H9 (cell line): ENCODE measurements at regions not wholly inside any gene's neighbourhood (a gene's known extent, or its start where the extent isn't known, plus 50 kb on each side); places are given as distances from the start of the nearest gene placed in this dataset.

ENCODE experiments used
- DNase-seq: peaks from one replicate; pipeline ENCODE4 v3.0.0-alpha.2; 2017
- H2AFZ ChIP-seq: one replicate; pipeline ENCODE4 v1.6.1; 2013; ENCODE audit warnings: mild to moderate bottlenecking, low read length, control low read depth, moderate library complexity
- H2AK5ac ChIP-seq: 2 replicates; pipeline ENCODE4 v1.6.1; 2013; ENCODE audit warnings: low read length, control low read depth, mixed read lengths; ENCODE audit not compliant: insufficient read length
- H2BK120ac ChIP-seq: one replicate; pipeline ENCODE4 v1.6.1; 2013; ENCODE audit warnings: low read depth, mild to moderate bottlenecking, low read length, control low read depth, inconsistent platforms; ENCODE audit not compliant: poor library complexity, severe bottlenecking
- H2BK12ac ChIP-seq: 2 replicates; pipeline ENCODE4 v1.6.1; 2013; ENCODE audit warnings: low read length, control low read depth, mixed read lengths, low read depth; ENCODE audit not compliant: insufficient read length
- H2BK15ac ChIP-seq: 2 replicates; pipeline ENCODE4 v1.6.1; 2013; ENCODE audit warnings: low read depth, low read length, control low read depth
- H2BK20ac ChIP-seq: one replicate; pipeline ENCODE4 v1.6.1; 2013; ENCODE audit warnings: low read depth, mild to moderate bottlenecking, low read length, control low read depth, inconsistent platforms; ENCODE audit not compliant: poor library complexity, severe bottlenecking
- H2BK5ac ChIP-seq: 2 replicates; pipeline ENCODE4 v1.6.1; 2013; ENCODE audit warnings: low read length, control low read depth, mixed read lengths; ENCODE audit not compliant: insufficient read length
- H3K14ac ChIP-seq: 2 replicates; pipeline ENCODE4 v1.6.1; 2013; ENCODE audit warnings: low read length, control low read depth; ENCODE audit not compliant: insufficient read depth
- H3K18ac ChIP-seq: 2 replicates; pipeline ENCODE4 v1.6.1; 2013; ENCODE audit warnings: low read depth, mild to moderate bottlenecking, mixed read lengths, low read length, control low read depth; ENCODE audit not compliant: insufficient read length
- H3K23ac ChIP-seq: 2 replicates; pipeline ENCODE4 v1.6.1; 2013; ENCODE audit warnings: low read length, control low read depth, mixed read lengths, low read depth; ENCODE audit not compliant: insufficient read length
- H3K23me2 ChIP-seq: 2 replicates; pipeline ENCODE4 v1.6.1; 2013; ENCODE audit warnings: low read depth, mild to moderate bottlenecking, mixed read lengths, low read length, control low read depth; ENCODE audit not compliant: insufficient read length, poor library complexity, severe bottlenecking
- H3K27ac ChIP-seq: 2 replicates; pipeline ENCODE4 v1.5.1; 2013; ENCODE audit warnings: low read length, control low read depth, mixed read lengths, low read depth; ENCODE audit not compliant: insufficient read length
- H3K27me3 ChIP-seq: 2 replicates; pipeline ENCODE4 v1.6.1; 2013; ENCODE audit warnings: low read length, control low read depth, inconsistent platforms; ENCODE audit not compliant: insufficient read depth
- H3K4ac ChIP-seq: 2 replicates; pipeline ENCODE4 v1.6.1; 2013; ENCODE audit warnings: low read depth, mild to moderate bottlenecking, control low read depth, inconsistent platforms, low read length, moderate library complexity
- H3K4me1 ChIP-seq: 2 replicates; pipeline ENCODE4 v1.6.1; 2013; ENCODE audit warnings: low read length, control low read depth, inconsistent platforms; ENCODE audit not compliant: insufficient read depth
- H3K4me2 ChIP-seq: 2 replicates; pipeline ENCODE4 v1.6.1; 2013; ENCODE audit warnings: low read length, control low read depth, mixed read lengths; ENCODE audit not compliant: insufficient read length, insufficient read depth
- H3K56ac ChIP-seq: 2 replicates; pipeline ENCODE4 v1.6.1; 2013; ENCODE audit warnings: low read depth, mild to moderate bottlenecking, mixed read lengths, low read length, control low read depth; ENCODE audit not compliant: insufficient read length
- H3K79me1 ChIP-seq: 2 replicates; pipeline ENCODE4 v1.6.1; 2013; ENCODE audit warnings: low read depth, mild to moderate bottlenecking, moderate library complexity, low read length, control low read depth, inconsistent platforms; ENCODE audit not compliant: insufficient read depth, poor library complexity, severe bottlenecking
- H3K79me2 ChIP-seq: 2 replicates; pipeline ENCODE4 v1.6.1; 2013; ENCODE audit warnings: low read length, control low read depth, inconsistent platforms; ENCODE audit not compliant: insufficient read depth
- H3K9ac ChIP-seq: 2 replicates; pipeline ENCODE4 v1.6.1; 2013; ENCODE audit warnings: low read length, control low read depth, mixed read lengths; ENCODE audit not compliant: insufficient read length; ENCODE audit errors: extremely low read depth
- H3K9me3 ChIP-seq: one replicate; pipeline ENCODE4 v1.6.1; 2013; ENCODE audit warnings: low read depth, low read length, inconsistent platforms; ENCODE audit not compliant: control insufficient read depth
- H3T11ph ChIP-seq: one replicate; pipeline ENCODE4 v1.6.1; 2013; ENCODE audit warnings: mild to moderate bottlenecking, low read length, control low read depth, inconsistent platforms
- H4K20me1 ChIP-seq: one replicate; pipeline ENCODE4 v1.6.1; 2013; ENCODE audit not compliant: control insufficient read depth, insufficient read length, insufficient read depth
- H4K5ac ChIP-seq: 2 replicates; pipeline ENCODE4 v1.6.1; 2013; ENCODE audit warnings: low read depth, mild to moderate bottlenecking, mixed read lengths, low read length, control low read depth; ENCODE audit not compliant: insufficient read length
- H4K8ac ChIP-seq: replicated peaks from 2 replicates; pipeline ENCODE4 v1.6.1; 2013; ENCODE audit warnings: low read length, control low read depth, mixed read lengths, low read depth; ENCODE audit not compliant: insufficient read length
- H4K91ac ChIP-seq: 2 replicates; pipeline ENCODE4 v1.6.1; 2013; ENCODE audit warnings: low read depth, mild to moderate bottlenecking, moderate library complexity, mixed read lengths, low read length, control low read depth; ENCODE audit not compliant: insufficient read length
- H3K27ac Mint-ChIP-seq, 3 experiments: 2 replicates in 2 of 3; 3 replicates in 1 of 3; pipeline ENCODE4 v1.8.0; 2020 to 2021; ENCODE audit warnings: mixed read lengths in 3 of 3, mild to moderate bottlenecking in 1 of 3, moderate library complexity in 1 of 3
- H3K27me3 Mint-ChIP-seq: 2 replicates; pipeline ENCODE4 v1.8.0; 2021; ENCODE audit warnings: low read depth, mild to moderate bottlenecking, moderate library complexity, mixed read lengths
- H3K36me3 Mint-ChIP-seq, 3 experiments: 2 replicates in 2 of 3; 3 replicates in 1 of 3; pipeline ENCODE4 v1.8.0; 2020 to 2021; ENCODE audit warnings: low read depth in 3 of 3, mixed read lengths in 3 of 3; ENCODE audit not compliant: insufficient read depth in 1 of 3
- H3K4me1 Mint-ChIP-seq, 2 experiments: 2 replicates each; pipeline ENCODE4 v1.8.0; 2020; ENCODE audit warnings: mixed read lengths in 2 of 2
- H3K4me3 Mint-ChIP-seq, 2 experiments: 2 replicates in 1 of 2; 3 replicates in 1 of 2; pipeline ENCODE4 v1.8.0; 2020 to 2021; ENCODE audit warnings: mild to moderate bottlenecking in 2 of 2, mixed read lengths in 2 of 2, moderate library complexity in 1 of 2
- H3K9me3 Mint-ChIP-seq, 2 experiments: 2 replicates in 1 of 2; 3 replicates in 1 of 2; pipeline ENCODE4 v1.8.0; 2020; ENCODE audit warnings: mild to moderate bottlenecking in 2 of 2, mixed read lengths in 2 of 2, moderate library complexity in 1 of 2
- TF ChIP-seq, protein P1 (sequence below): fragments of 200-600 bp; sonication (generic); conservative IDR thresholded peaks from 3 replicates; pipeline ENCODE4 v1.8.0; 2021; ENCODE audit warnings: antibody characterized with exemption, mild to moderate bottlenecking

DNA sequence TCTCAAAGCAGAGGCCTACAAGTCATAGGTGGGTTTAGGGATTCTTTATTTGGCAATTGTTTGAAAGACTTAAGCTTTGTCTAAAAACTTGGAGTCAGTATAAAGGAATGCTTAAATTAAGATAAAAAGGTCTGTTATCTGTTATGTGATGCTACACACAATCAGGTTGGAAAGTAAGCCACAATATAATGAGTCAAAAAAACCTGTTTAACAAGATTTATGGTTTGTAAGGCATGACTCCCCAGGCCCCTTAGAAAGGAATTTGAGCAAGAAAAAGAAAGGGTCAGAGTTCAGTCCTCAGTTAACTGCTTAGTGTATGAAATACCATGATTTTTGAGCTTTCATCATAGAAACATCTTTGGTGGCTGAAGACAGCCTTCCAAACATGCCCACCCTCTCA is 66.8 kb upstream of the HMGN3 start:
- TF ChIP-seq, protein P1, sequence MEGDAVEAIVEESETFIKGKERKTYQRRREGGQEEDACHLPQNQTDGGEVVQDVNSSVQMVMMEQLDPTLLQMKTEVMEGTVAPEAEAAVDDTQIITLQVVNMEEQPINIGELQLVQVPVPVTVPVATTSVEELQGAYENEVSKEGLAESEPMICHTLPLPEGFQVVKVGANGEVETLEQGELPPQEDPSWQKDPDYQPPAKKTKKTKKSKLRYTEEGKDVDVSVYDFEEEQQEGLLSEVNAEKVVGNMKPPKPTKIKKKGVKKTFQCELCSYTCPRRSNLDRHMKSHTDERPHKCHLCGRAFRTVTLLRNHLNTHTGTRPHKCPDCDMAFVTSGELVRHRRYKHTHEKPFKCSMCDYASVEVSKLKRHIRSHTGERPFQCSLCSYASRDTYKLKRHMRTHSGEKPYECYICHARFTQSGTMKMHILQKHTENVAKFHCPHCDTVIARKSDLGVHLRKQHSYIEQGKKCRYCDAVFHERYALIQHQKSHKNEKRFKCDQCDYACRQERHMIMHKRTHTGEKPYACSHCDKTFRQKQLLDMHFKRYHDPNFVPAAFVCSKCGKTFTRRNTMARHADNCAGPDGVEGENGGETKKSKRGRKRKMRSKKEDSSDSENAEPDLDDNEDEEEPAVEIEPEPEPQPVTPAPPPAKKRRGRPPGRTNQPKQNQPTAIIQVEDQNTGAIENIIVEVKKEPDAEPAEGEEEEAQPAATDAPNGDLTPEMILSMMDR: no peak
- Mint-ChIP-seq H3K27ac (no peak overlapping the region), H3K4me1 (peaks cover 4 to 18% of the 10 kb centered on the region in 2 experiments; a peak in 3 of 4 replicates), H3K4me3 (no peak overlapping the region), H3K9me3 (peaks cover 0 to 2% of the 10 kb centered on the region in 2 experiments; a peak in 1 of 5 replicates), H3K27me3 (no peaks in the 10 kb centered on the region), H3K36me3 (no peaks in the 10 kb centered on the region; a peak in 1 of 7 replicates)
- Histone ChIP-seq H2BK20ac (no peak overlapping the region), H3K18ac (no peak overlapping the region), H3K27me3 (no peaks in the 10 kb centered on the region), H3K4ac (no peak overlapping the region), H3K27ac (no peak overlapping the region), H3K9ac (no peak overlapping the region), H3K4me2 (no peak overlapping the region), H3T11ph (no peak overlapping the region), H2BK5ac (no peak overlapping the region), H4K8ac (no peak overlapping the region), H4K91ac (no peak overlapping the region), H2AFZ (peak overlapping the region; percentile 36), H2AK5ac (no peak overlapping the region), H4K20me1 (no peaks in the 10 kb centered on the region), H3K4me1 (no peaks in the 10 kb centered on the region; the same call in 1 of the 2 replicates), H3K23me2 (no peaks in the 10 kb centered on the region), H2BK120ac (no peak overlapping the region), H2BK15ac (no peak overlapping the region), H3K79me2 (no peaks in the 10 kb centered on the region), H3K23ac (no peak overlapping the region), H4K5ac (no peak overlapping the region), H2BK12ac (no peak overlapping the region), H3K56ac (no peak overlapping the region), H3K79me1 (no peaks in the 10 kb centered on the region), H3K14ac (no peak overlapping the region), H3K9me3 (no peaks in the 10 kb centered on the region)
- no peak for DNase-seq
